Gastrocnemius medialis (tissue), 4 donors: ENCODE measurements at regions not wholly inside any gene's neighbourhood (a gene's known extent, or its start where the extent isn't known, plus 50 kb on each side); places are given as distances from the start of the nearest gene placed in this dataset.

Source experiments
- ATAC-seq, 2 donors: fragments of 150-250 bp; one replicate each; pipeline ENCODE4 v1.9.1; 2016
- DNase-seq, 2 donors: peaks; one replicate each; pipeline ENCODE4 v3.0.0-alpha.2; 2019
- H3K27ac ChIP-seq, 4 donors: fragments of 200-600 bp; sonication (generic); 1 replicate in 1 of 4; 2 replicates in 3 of 4; pipeline ENCODE4 v1.5.1; 2016 to 2018; ENCODE audit warnings: mild to moderate bottlenecking in 2 of 4, moderate library complexity in 1 of 4
- H3K27me3 ChIP-seq, 3 donors: fragments of 200-600 bp; sonication (generic) in 2 of 3; 1 replicate in 1 of 3; 2 replicates in 2 of 3; pipeline versions ENCODE4 v1.5.1 to v1.6.0; 2016 to 2019; ENCODE audit warnings: mild to moderate bottlenecking in 1 of 3, moderate library complexity in 1 of 3
- H3K36me3 ChIP-seq, 2 donors: fragments of 200-600 bp; sonication (generic) in 1 of 2; one replicate each; pipeline ENCODE4 v1.5.1; 2017 to 2018
- H3K4me1 ChIP-seq, 2 donors: fragments of 200-600 bp; sonication (generic) in 1 of 2; one replicate each; pipeline ENCODE4 v1.5.1; 2016 to 2017; ENCODE audit warnings: mild to moderate bottlenecking in 2 of 2
- H3K4me3 ChIP-seq, 4 donors: fragments of 200-600 bp; sonication (generic) in 3 of 4; 1 replicate in 1 of 4; 2 replicates in 3 of 4; pipeline ENCODE4 v1.5.1; 2016 to 2019; ENCODE audit warnings: mild to moderate bottlenecking in 2 of 4
- H3K9me3 ChIP-seq, 3 donors: fragments of 200-600 bp; sonication (generic) in 2 of 3; 1 replicate in 1 of 3; 2 replicates in 2 of 3; pipeline ENCODE4 v1.5.1; 2016 to 2019
- CTCF ChIP-seq, 5 experiments: fragments of 450-650 bp in 3 of 5; fragments of 200-600 bp in 2 of 5; sonication (generic) in 2 of 5; IDR thresholded peaks in 4 of 5; conservative IDR thresholded peaks in 1 of 5; 1 replicate in 4 of 5; 2 replicates in 1 of 5; pipeline ENCODE4 v1.5.1; 2016 to 2019; ENCODE audit warnings: antibody characterized with exemption in 5 of 5, mild to moderate bottlenecking in 3 of 5, moderate library complexity in 3 of 5
- POLR2A ChIP-seq, 2 donors: fragments of 450-650 bp; IDR thresholded peaks; one replicate each; pipeline ENCODE4 v1.6.1; 2017; ENCODE audit warnings: antibody characterized with exemption in 2 of 2, mild to moderate bottlenecking in 2 of 2, moderate library complexity in 2 of 2
- in situ Hi-C, 4 donors: fragments of 200-750 bp; cut with MboI; loops; one replicate each; pipeline versions ENCODE4 v1.15.0 to v1.8.0; 2017; ENCODE audit warnings: low sequenced_read_pairs in 4 of 4
- intact Hi-C: fragments of 100-400 bp; cut with DNase I; formaldehyde crosslinking; loops from one replicate; pipeline ENCODE4 v1.15.1; 2023; ENCODE audit warnings: low total_unique reads

- intact Hi-C loops: no loop called here
- H3K27ac ChIP-seq: no peak overlapping the region
Measured at GRCh38 chr9:86846656-86847055, 100.7 kb downstream of the GAS1 start.

DNA sequence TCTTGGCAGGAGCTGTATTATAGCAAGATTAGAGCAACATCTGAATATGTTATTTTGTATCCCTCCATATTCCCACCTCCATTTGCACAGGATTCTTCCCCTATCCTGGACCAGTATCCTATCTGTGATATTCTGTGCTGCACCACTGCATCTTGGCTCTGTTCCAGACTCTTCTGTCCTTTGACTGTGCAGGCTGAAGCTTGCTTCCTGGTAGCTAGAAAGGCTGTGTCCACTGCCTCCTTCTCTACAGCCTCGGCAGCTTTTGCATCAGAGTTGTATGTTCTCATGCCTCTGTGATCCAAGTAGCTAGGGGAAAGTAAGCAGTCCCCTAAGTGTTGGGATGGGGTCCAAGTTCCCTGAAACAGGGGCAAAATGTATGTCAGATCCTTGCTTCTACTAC lies 104.1 kb downstream of the GAS1 start:
- intact Hi-C loops: no loop called here
- H3K4me1 ChIP-seq: no peaks in the 10 kb centered on the region
- no peaks in the 10 kb centered on the region for H3K9me3 ChIP-seq
- no peaks in the 10 kb centered on the region for H3K36me3 ChIP-seq
- H3K27ac ChIP-seq: no peak overlapping the region
- DNase-seq (no peak), ATAC-seq (no peak)
- in situ Hi-C loops: no loop called here
- H3K27me3 ChIP-seq: no peaks in the 10 kb centered on the region
- no peak overlapping the region for H3K4me3 ChIP-seq
- no peak for TF ChIP-seq POLR2A (IDR thresholded peaks at IDR 0.05)
- no peak for TF ChIP-seq CTCF (IDR thresholded peaks at IDR 0.05 in 4 of 5, conservative IDR thresholded peaks at IDR 0.05 in 1 of 5)

More at GRCh38 chr9:86846656-86847055, 100.7 kb downstream of the GAS1 start:
- in situ Hi-C loops: no loop called here
- DNase-seq: no peak
- ATAC-seq: no peak
- H3K9me3 ChIP-seq: no peaks in the 10 kb centered on the region
- no peak for TF ChIP-seq CTCF (IDR thresholded peaks at IDR 0.05 in 4 of 5, conservative IDR thresholded peaks at IDR 0.05 in 1 of 5)
- TF ChIP-seq POLR2A (IDR thresholded peaks at IDR 0.05): no peak
- no peak overlapping the region for H3K4me3 ChIP-seq
- no peaks in the 10 kb centered on the region for H3K27me3 ChIP-seq
- H3K4me1 ChIP-seq: no peaks in the 10 kb centered on the region
- no peaks in the 10 kb centered on the region for H3K36me3 ChIP-seq

- in situ Hi-C loops: no loop called here
- no peak overlapping the region for H3K4me3 ChIP-seq
- no peak overlapping the region for H3K27ac ChIP-seq
- no peaks in the 10 kb centered on the region for H3K4me1 ChIP-seq
- intact Hi-C loops: no loop called here
- H3K36me3 ChIP-seq: no peaks in the 10 kb centered on the region
- DNase-seq (no peak), ATAC-seq (no peak)
- TF ChIP-seq CTCF (IDR thresholded peaks at IDR 0.05 in 4 of 5, conservative IDR thresholded peaks at IDR 0.05 in 1 of 5): no peak
- no peak for TF ChIP-seq POLR2A (IDR thresholded peaks at IDR 0.05)
- H3K9me3 ChIP-seq: no peaks in the 10 kb centered on the region
- H3K27me3 ChIP-seq: no peaks in the 10 kb centered on the region
Measured at GRCh38 chr9:86842573-86842972, 104.7 kb downstream of the GAS1 start.

DNA sequence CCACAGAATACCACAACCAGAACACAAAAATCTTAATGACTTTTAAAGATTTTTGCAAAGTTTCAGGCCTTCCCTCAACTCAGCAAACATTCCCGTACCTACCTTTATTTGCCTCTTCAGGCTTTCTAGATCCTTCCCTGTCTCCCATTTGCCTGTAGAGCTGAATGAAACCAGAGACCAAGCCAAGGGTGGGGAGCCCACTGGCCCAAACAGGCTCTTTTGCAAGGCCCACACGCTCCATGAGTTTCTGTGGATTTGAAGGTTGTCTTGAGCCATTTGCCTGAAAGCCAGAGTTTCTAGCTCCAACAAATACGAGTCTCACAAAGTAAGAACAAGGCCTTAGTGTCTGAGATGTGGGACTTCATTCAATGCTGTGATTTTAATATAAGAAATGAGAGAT lies 107.8 kb downstream of the GAS1 start:
- intact Hi-C loops: no loop called here
- no peaks in the 10 kb centered on the region for H3K27me3 ChIP-seq
- H3K9me3 ChIP-seq: no peaks in the 10 kb centered on the region
- no peaks in the 10 kb centered on the region for H3K4me1 ChIP-seq
- peak overlapping the region in 2 of 4 donors; percentile 14 to 20 for H3K27ac ChIP-seq
- DNase-seq: no peak
- TF ChIP-seq POLR2A (IDR thresholded peaks at IDR 0.05) (no peak), CTCF (IDR thresholded peaks at IDR 0.05 in 4 of 5, conservative IDR thresholded peaks at IDR 0.05 in 1 of 5) (no peak)
- no peaks in the 10 kb centered on the region for H3K36me3 ChIP-seq
- ATAC-seq: no peak
- in situ Hi-C loops: no loop called here
- no peak overlapping the region for H3K4me3 ChIP-seq
